ENCODE measurements at regions not wholly inside any gene's neighbourhood (a gene's known extent, or its start where the extent isn't known, plus 50 kb on each side); places are given as distances from the start of the nearest gene placed in this dataset.

GRCh38 chr14:97282210-97283004, 485.2 kb downstream of the VRK1 start:
- no peak overlapping the region for H3K4me3 ChIP-seq (ENCODE audit: low read length)
- H3K9me3 ChIP-seq (ENCODE audit: control insufficient read depth, insufficient read depth, low read length), result no peaks in the 10 kb centered on the region
- no peak for DNase-seq (ENCODE audit: low read depth, low spot score)
- H3K27ac ChIP-seq (ENCODE audit: low read length), result no peak overlapping the region
- no peaks in the 10 kb centered on the region; the same call in 1 of the 2 replicates for H3K4me1 ChIP-seq (ENCODE audit: control insufficient read depth, insufficient read depth, low read length)
- H3K27me3 ChIP-seq (ENCODE audit: control insufficient read depth, insufficient read depth, low read length), result no peaks in the 10 kb centered on the region
- no CpG with 5 or more reads among the region's 7 CpGs for WGBS (ENCODE audit: insufficient coverage, insufficient read length)
- no peaks in the 10 kb centered on the region for H3K36me3 ChIP-seq (ENCODE audit: control insufficient read depth, insufficient read depth, low read length)

GRCh38 chr14:97283005-97283403, 485.8 kb downstream of the VRK1 start:
- no peak overlapping the region for H3K27ac ChIP-seq (ENCODE audit: low read length)
- no peaks in the 10 kb centered on the region for H3K27me3 ChIP-seq (ENCODE audit: control insufficient read depth, insufficient read depth, low read length)
- H3K4me1 ChIP-seq (ENCODE audit: control insufficient read depth, insufficient read depth, low read length), result no peaks in the 10 kb centered on the region; the same call in 1 of the 2 replicates
- no peak overlapping the region for H3K4me3 ChIP-seq (ENCODE audit: low read length)
- no CpG with 5 or more reads among the region's 9 CpGs for WGBS (ENCODE audit: insufficient coverage, insufficient read length)
- H3K36me3 ChIP-seq (ENCODE audit: control insufficient read depth, insufficient read depth, low read length), result no peaks in the 10 kb centered on the region
- DNase-seq (ENCODE audit: low read depth, low spot score), result no peak
- no peaks in the 10 kb centered on the region for H3K9me3 ChIP-seq (ENCODE audit: control insufficient read depth, insufficient read depth, low read length)

GRCh38 chr14:97283426-97283825, 486.2 kb downstream of the VRK1 start:
- H3K27me3 ChIP-seq (ENCODE audit: control insufficient read depth, insufficient read depth, low read length), result no peaks in the 10 kb centered on the region
- WGBS (ENCODE audit: insufficient coverage, insufficient read length), result no CpG with 5 or more reads among the region's 8 CpGs
- no peak overlapping the region for H3K27ac ChIP-seq (ENCODE audit: low read length)
- no peak overlapping the region for H3K4me3 ChIP-seq (ENCODE audit: low read length)
- H3K9me3 ChIP-seq (ENCODE audit: control insufficient read depth, insufficient read depth, low read length), result no peaks in the 10 kb centered on the region
- H3K4me1 ChIP-seq (ENCODE audit: control insufficient read depth, insufficient read depth, low read length), result no peaks in the 10 kb centered on the region
- no peaks in the 10 kb centered on the region for H3K36me3 ChIP-seq (ENCODE audit: control insufficient read depth, insufficient read depth, low read length)
- no peak for DNase-seq (ENCODE audit: low read depth, low spot score)

GRCh38 chr14:97283841-97284240, 486.7 kb downstream of the VRK1 start:
- WGBS (ENCODE audit: insufficient coverage, insufficient read length), result no CpG with 5 or more reads among the region's 6 CpGs

GRCh38 chr14:97287956-97288355, 490.8 kb downstream of the VRK1 start:
- Histone ChIP-seq H3K4me1 (ENCODE audit: control insufficient read depth, insufficient read depth, low read length) (no peaks in the 10 kb centered on the region; the same call in 1 of the 2 replicates), H3K27ac (ENCODE audit: low read length) (no peak overlapping the region), H3K36me3 (ENCODE audit: control insufficient read depth, insufficient read depth, low read length) (no peaks in the 10 kb centered on the region), H3K27me3 (ENCODE audit: control insufficient read depth, insufficient read depth, low read length) (no peaks in the 10 kb centered on the region), H3K4me3 (ENCODE audit: low read length) (no peak overlapping the region), H3K9me3 (ENCODE audit: control insufficient read depth, insufficient read depth, low read length) (no peaks in the 10 kb centered on the region)
- no peak for DNase-seq (ENCODE audit: low read depth, low spot score)
- no CpG with 5 or more reads among the region's 1 CpG for WGBS (ENCODE audit: insufficient coverage, insufficient read length)

More at GRCh38 chr14:97283841-97284240, 486.7 kb downstream of the VRK1 start:
- Histone ChIP-seq H3K27ac (ENCODE audit: low read length) (no peak overlapping the region), H3K9me3 (ENCODE audit: control insufficient read depth, insufficient read depth, low read length) (no peaks in the 10 kb centered on the region), H3K36me3 (ENCODE audit: control insufficient read depth, insufficient read depth, low read length) (no peaks in the 10 kb centered on the region), H3K4me1 (ENCODE audit: control insufficient read depth, insufficient read depth, low read length) (no peaks in the 10 kb centered on the region), H3K4me3 (ENCODE audit: low read length) (no peak overlapping the region), H3K27me3 (ENCODE audit: control insufficient read depth, insufficient read depth, low read length) (no peaks in the 10 kb centered on the region)
- DNase-seq (ENCODE audit: low read depth, low spot score), result no peak

- no CpG with 5 or more reads among the region's 4 CpGs for WGBS (ENCODE audit: insufficient coverage, insufficient read length)
- no peak for DNase-seq (ENCODE audit: low read depth, low spot score)
- no peaks in the 10 kb centered on the region for H3K9me3 ChIP-seq (ENCODE audit: control insufficient read depth, insufficient read depth, low read length)
- no peak overlapping the region for H3K27ac ChIP-seq (ENCODE audit: low read length)
- no peaks in the 10 kb centered on the region for H3K36me3 ChIP-seq (ENCODE audit: control insufficient read depth, insufficient read depth, low read length)
- no peaks in the 10 kb centered on the region; the same call in 1 of the 2 replicates for H3K4me1 ChIP-seq (ENCODE audit: control insufficient read depth, insufficient read depth, low read length)
- no peaks in the 10 kb centered on the region for H3K27me3 ChIP-seq (ENCODE audit: control insufficient read depth, insufficient read depth, low read length)
- no peak overlapping the region for H3K4me3 ChIP-seq (ENCODE audit: low read length)
These were observed 492.9 kb downstream of the VRK1 start for GRCh38 chr14:97290065-97290464.

- DNase-seq (ENCODE audit: low read depth, low spot score), result no peak
- Histone ChIP-seq H3K36me3 (ENCODE audit: control insufficient read depth, insufficient read depth, low read length) (no peaks in the 10 kb centered on the region), H3K4me3 (ENCODE audit: low read length) (no peak overlapping the region), H3K27ac (ENCODE audit: low read length) (no peak overlapping the region), H3K9me3 (ENCODE audit: control insufficient read depth, insufficient read depth, low read length) (no peaks in the 10 kb centered on the region), H3K4me1 (ENCODE audit: control insufficient read depth, insufficient read depth, low read length) (no peaks in the 10 kb centered on the region; the same call in 1 of the 2 replicates), H3K27me3 (ENCODE audit: control insufficient read depth, insufficient read depth, low read length) (no peaks in the 10 kb centered on the region)
- no CpG with 5 or more reads among the region's 3 CpGs for WGBS (ENCODE audit: insufficient coverage, insufficient read length)
These were observed 493.8 kb downstream of the VRK1 start for GRCh38 chr14:97290977-97291376.

- no peak for DNase-seq (ENCODE audit: low read depth, low spot score)
These were observed 496.5 kb downstream of the VRK1 start for GRCh38 chr14:97293659-97294058.

GRCh38 chr14:97295108-97295710, 498.0 kb downstream of the VRK1 start:
- Histone ChIP-seq H3K27ac (ENCODE audit: low read length) (no peak overlapping the region), H3K4me1 (ENCODE audit: control insufficient read depth, insufficient read depth, low read length) (no peaks in the 10 kb centered on the region), H3K36me3 (ENCODE audit: control insufficient read depth, insufficient read depth, low read length) (no peaks in the 10 kb centered on the region), H3K4me3 (ENCODE audit: low read length) (no peak overlapping the region), H3K9me3 (ENCODE audit: control insufficient read depth, insufficient read depth, low read length) (no peaks in the 10 kb centered on the region), H3K27me3 (ENCODE audit: control insufficient read depth, insufficient read depth, low read length) (no peaks in the 10 kb centered on the region)
- DNase-seq (ENCODE audit: low read depth, low spot score), result no peak
- WGBS (ENCODE audit: insufficient coverage, insufficient read length), result no CpG with 5 or more reads among the region's 9 CpGs

More at GRCh38 chr14:97293659-97294058, 496.5 kb downstream of the VRK1 start:
- no CpG with 5 or more reads among the region's 1 CpG for WGBS (ENCODE audit: insufficient coverage, insufficient read length)
- Histone ChIP-seq H3K27ac (ENCODE audit: low read length) (no peak overlapping the region), H3K4me1 (ENCODE audit: control insufficient read depth, insufficient read depth, low read length) (no peaks in the 10 kb centered on the region; the same call in 1 of the 2 replicates), H3K9me3 (ENCODE audit: control insufficient read depth, insufficient read depth, low read length) (no peaks in the 10 kb centered on the region), H3K4me3 (ENCODE audit: low read length) (no peak overlapping the region), H3K27me3 (ENCODE audit: control insufficient read depth, insufficient read depth, low read length) (no peaks in the 10 kb centered on the region), H3K36me3 (ENCODE audit: control insufficient read depth, insufficient read depth, low read length) (no peaks in the 10 kb centered on the region)

GRCh38 chr14:97296176-97296575, 499.0 kb downstream of the VRK1 start:
- Histone ChIP-seq H3K4me3 (ENCODE audit: low read length) (no peak overlapping the region), H3K27ac (ENCODE audit: low read length) (no peak overlapping the region), H3K4me1 (ENCODE audit: control insufficient read depth, insufficient read depth, low read length) (no peaks in the 10 kb centered on the region), H3K36me3 (ENCODE audit: control insufficient read depth, insufficient read depth, low read length) (no peaks in the 10 kb centered on the region), H3K27me3 (ENCODE audit: control insufficient read depth, insufficient read depth, low read length) (no peaks in the 10 kb centered on the region), H3K9me3 (ENCODE audit: control insufficient read depth, insufficient read depth, low read length) (no peaks in the 10 kb centered on the region)
- WGBS (ENCODE audit: insufficient coverage, insufficient read length), result no CpG with 5 or more reads among the region's 1 CpG
- no peak for DNase-seq (ENCODE audit: low read depth, low spot score)
